Fibroblast of skin of back (primary cell): ENCODE measurements at regions not wholly inside any gene's neighbourhood (a gene's known extent, or its start where the extent isn't known, plus 50 kb on each side); places are given as distances from the start of the nearest gene placed in this dataset.
"Not testable (repeated sequence)": the region's sequence is repeated elsewhere in the genome, so short reads cannot be mapped to it uniquely, and the experiment has no call there.

Experiments
- DNase-seq: peaks from one replicate; pipeline ENCODE4 v3.0.0-alpha.2; 2013

GRCh38 chr18:5717256-5717655, 173.5 kb upstream of the EPB41L3 start:
- no peak for DNase-seq

- DNase-seq, result no peak
Measured at GRCh38 chr18:5710676-5711075, 166.9 kb upstream of the EPB41L3 start.

GRCh38 chr18:5710235-5710634, 166.4 kb upstream of the EPB41L3 start:
- DNase-seq, result no peak

GRCh38 chr18:5709476-5710095, 165.8 kb upstream of the EPB41L3 start:
- DNase-seq, result no peak

GRCh38 chr18:5707586-5707985, 163.8 kb upstream of the EPB41L3 start:
- no peak for DNase-seq

- DNase-seq, result no peak
Measured at GRCh38 chr18:5705393-5705792, 161.6 kb upstream of the EPB41L3 start.

GRCh38 chr18:5704847-5705246, 161.1 kb upstream of the EPB41L3 start:
- DNase-seq, result no peak

- DNase-seq, result not testable (repeated sequence)
Measured at GRCh38 chr18:5702016-5702415, 158.2 kb upstream of the EPB41L3 start.

GRCh38 chr18:5693699-5694294, 150.0 kb upstream of the EPB41L3 start:
- no peak for DNase-seq

GRCh38 chr18:5678779-5679406, 135.1 kb upstream of the EPB41L3 start:
- DNase-seq, result no peak

- no peak for DNase-seq
Measured at GRCh38 chr18:5678278-5678677, 134.5 kb upstream of the EPB41L3 start.

GRCh38 chr18:5673616-5674015, 129.8 kb upstream of the EPB41L3 start:
- no peak for DNase-seq

- DNase-seq, result no peak
Measured at GRCh38 chr18:5669585-5669984, 125.8 kb upstream of the EPB41L3 start.

GRCh38 chr18:5668087-5668715, 124.4 kb upstream of the EPB41L3 start:
- no peak for DNase-seq

- DNase-seq, result no peak
Measured at GRCh38 chr18:5667356-5667755, 123.6 kb upstream of the EPB41L3 start.

GRCh38 chr18:5662586-5663090, 118.8 kb upstream of the EPB41L3 start:
- no peak for DNase-seq

- no peak for DNase-seq
Measured at GRCh38 chr18:5661179-5661578, 117.4 kb upstream of the EPB41L3 start.

GRCh38 chr18:5653802-5654201, 110.0 kb upstream of the EPB41L3 start:
- DNase-seq, result no peak

GRCh38 chr18:5651736-5652135, 107.9 kb upstream of the EPB41L3 start:
- no peak for DNase-seq

- no peak for DNase-seq
Measured at GRCh38 chr18:5649439-5649838, 105.6 kb upstream of the EPB41L3 start.

- peak; percentile 6 for DNase-seq
Measured at GRCh38 chr18:5646739-5647138, 102.9 kb upstream of the EPB41L3 start.

- no peak for DNase-seq
Measured at GRCh38 chr18:5643288-5643687, 99.5 kb upstream of the EPB41L3 start.

GRCh38 chr18:5640939-5641338, 97.1 kb upstream of the EPB41L3 start:
- no peak for DNase-seq

GRCh38 chr18:5639131-5639530, 95.3 kb upstream of the EPB41L3 start:
- DNase-seq, result no peak
